NCI-H2196 (cell line): ENCODE measurements at regions not wholly inside any gene's neighbourhood (a gene's known extent, or its start where the extent isn't known, plus 50 kb on each side); places are given as distances from the start of the nearest gene placed in this dataset.
"Not testable (repeated sequence)": the region's sequence is repeated elsewhere in the genome, so short reads cannot be mapped to it uniquely, and the experiment has no call there.

Source experiments
- DNase-seq: peaks from one replicate; lab custom pipeline; 2025; ENCODE audit not compliant: unreplicated experiment; lab: John Stamatoyannopoulos, UW

- no peak for DNase-seq
Measured at GRCh38 chr2:153420394-153420793, 58.2 kb downstream of the RPRM start.

- DNase-seq = no peak
Measured at GRCh38 chr2:153417077-153417476, 61.5 kb downstream of the RPRM start.

DNA sequence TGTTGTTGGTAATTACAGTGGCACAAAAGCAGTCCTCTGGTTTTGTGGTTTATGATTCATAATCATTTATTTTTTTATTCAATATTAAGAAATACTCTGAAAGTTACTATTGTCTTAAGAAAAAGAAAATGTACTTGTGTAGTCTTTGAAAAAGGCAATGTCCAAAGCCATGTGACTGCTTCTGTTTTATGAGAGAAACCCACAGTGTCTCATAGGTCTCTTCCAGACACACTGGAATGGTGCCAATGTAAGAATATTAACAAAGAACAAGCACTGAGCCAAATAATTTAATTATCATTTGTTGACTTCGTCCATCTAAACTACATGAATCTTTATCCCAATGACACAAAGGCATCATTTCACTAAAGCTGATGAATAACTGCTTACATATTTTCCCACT is 62.5 kb downstream of the RPRM start:
- no peak for DNase-seq

GRCh38 chr2:153408710-153409385 is 69.7 kb downstream of the RPRM start:
- DNase-seq = no peak

GRCh38 chr2:153405196-153405595 is 73.4 kb downstream of the RPRM start:
- DNase-seq = no peak

DNA sequence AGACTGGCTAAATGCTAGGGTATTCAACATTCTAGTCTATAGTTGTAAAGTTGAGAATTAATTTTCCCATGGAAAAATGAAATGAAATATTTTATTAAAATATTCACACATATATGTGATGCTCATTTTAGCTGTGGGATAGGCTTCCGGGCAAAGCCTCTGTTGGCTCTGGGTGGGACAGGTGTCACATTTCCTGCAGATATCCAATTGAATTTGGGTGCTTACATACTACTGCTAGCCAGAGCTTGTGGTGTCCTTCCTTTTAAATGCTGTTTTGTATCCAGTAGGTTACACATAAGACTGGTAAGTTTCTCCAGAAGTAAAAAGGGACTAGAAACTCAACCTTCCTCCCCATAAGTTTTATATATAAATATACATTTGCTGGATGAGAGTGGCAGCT is 73.8 kb downstream of the RPRM start:
- DNase-seq = no peak

- DNase-seq = no peak
Measured at GRCh38 chr2:153403940-153404339, 74.6 kb downstream of the RPRM start.

- not testable (repeated sequence) for DNase-seq
Measured at GRCh38 chr2:153403352-153403751, 75.2 kb downstream of the RPRM start.

- no peak for DNase-seq
Measured at GRCh38 chr2:153394686-153395085, 83.9 kb downstream of the RPRM start.

GRCh38 chr2:153394247-153394646 is 84.3 kb downstream of the RPRM start:
- no peak for DNase-seq

DNA sequence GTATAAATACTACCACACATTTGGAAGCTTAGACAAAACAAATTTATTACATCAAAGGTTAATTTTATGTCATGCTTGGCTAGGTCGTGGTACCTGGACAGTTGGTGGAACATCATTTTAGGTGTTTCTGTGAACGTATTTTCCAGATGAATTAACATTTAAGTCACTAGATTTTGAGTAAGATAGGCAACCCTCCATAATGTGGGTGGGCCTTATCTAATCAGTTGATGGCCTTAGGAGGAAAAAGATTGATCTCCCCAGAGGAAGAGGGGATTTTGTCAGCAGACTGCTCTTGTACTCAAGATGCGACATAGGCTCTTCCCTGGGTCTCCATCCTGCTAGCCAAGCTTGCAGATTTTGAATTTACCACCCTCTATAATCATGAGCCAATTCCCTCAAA is 85.0 kb downstream of the RPRM start:
- no peak for DNase-seq

GRCh38 chr2:153391131-153391530 is 87.4 kb downstream of the RPRM start:
- no peak for DNase-seq

DNA sequence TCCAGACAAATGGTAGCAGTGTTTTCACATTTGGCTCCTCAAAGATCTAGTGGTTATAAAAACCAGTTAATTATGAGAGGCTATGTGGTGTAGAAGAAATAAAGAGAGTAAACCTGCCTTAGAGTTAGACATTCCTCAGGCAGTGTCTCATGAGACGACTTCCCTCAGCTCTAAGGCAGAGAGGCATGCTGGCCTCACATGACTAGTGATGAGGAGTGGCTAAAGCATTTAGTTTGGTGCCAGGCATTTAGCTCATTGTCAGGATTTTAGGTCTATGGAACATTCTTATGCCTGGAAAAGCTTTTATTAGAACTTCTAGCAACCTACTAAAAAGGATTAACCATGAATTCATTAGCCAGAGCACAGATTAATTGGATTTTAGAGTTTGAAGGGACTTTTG is 90.3 kb downstream of the RPRM start:
- DNase-seq = no peak

DNA sequence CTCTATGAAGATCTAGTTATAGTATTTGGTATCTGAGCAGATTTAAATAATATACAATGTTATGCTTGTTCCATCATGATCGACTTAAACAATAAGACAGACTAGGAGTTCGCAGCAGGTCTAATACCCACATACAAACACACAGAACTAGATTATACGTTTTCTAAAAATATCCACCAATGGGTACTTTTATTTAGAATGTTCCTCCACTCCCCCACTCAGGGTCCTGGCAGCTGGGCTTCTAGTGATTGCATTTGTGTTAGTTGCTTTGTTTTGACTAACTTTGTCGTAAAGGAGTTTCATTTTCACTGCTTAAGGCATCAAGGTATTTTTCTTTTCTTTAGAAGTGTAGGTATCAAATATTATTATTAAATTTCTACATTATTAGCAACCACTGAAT is 91.4 kb downstream of the RPRM start:
- DNase-seq = no peak

DNA sequence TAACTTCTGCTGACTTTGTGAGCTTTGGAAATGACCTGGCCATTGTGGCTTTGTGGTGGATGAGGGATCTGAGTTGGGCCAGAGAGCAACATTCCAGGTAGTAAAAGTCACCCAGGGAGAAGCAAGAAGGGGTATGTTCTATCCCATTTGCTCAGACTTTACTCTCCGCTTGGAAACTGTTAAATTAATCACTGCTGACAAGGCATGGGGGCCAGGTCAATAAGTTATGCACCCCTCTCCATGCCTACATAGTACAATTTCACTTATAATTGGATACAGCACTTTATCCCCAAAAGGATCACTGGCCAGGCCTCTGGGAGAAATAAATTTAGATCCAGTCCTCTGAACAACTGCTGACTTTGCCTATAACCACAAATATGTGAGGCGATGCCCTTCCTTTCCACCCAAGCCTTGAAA is 92.1 kb downstream of the RPRM start:
- DNase-seq = no peak

- no peak for DNase-seq
Measured at GRCh38 chr2:153373510-153374279, 104.9 kb downstream of the RPRM start.

- no peak for DNase-seq
Measured at GRCh38 chr2:153360239-153360638, 118.3 kb downstream of the RPRM start.

GRCh38 chr2:153354377-153354776 is 124.2 kb downstream of the RPRM start:
- no peak for DNase-seq

- no peak for DNase-seq
Measured at GRCh38 chr2:153349603-153350002, 129.0 kb downstream of the RPRM start.

DNA sequence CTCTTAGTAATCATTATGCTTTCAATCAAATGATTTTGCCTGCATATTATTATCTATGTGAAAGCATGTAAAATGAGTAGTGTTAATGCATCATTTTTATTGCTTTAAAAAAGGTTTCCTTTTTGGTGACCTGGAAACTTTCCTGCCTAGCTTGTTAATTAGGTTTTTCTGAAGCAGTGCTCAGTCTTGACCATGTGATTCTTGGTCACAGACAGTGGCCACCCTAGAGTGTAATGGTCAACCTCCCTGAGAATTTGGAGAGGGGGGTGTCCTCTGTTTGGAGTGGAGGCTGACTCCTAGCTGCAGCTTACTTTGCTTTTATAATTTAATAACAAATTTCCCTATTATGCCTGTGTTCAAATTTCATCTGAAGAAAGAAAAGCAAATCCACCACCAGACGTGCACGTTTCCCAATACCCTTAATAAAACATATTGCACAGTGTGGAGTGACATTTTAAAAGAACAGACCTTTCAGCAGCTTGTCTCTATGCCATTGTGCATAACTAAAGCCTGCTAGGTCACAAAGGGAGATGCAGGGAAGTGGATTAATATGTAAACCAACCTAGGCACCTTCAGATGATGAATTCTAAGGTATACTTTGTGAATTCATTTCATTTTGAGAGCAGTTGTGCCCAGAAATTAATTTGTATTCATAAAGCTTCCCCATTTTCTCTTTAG is 130.6 kb downstream of the RPRM start:
- no peak for DNase-seq

DNA sequence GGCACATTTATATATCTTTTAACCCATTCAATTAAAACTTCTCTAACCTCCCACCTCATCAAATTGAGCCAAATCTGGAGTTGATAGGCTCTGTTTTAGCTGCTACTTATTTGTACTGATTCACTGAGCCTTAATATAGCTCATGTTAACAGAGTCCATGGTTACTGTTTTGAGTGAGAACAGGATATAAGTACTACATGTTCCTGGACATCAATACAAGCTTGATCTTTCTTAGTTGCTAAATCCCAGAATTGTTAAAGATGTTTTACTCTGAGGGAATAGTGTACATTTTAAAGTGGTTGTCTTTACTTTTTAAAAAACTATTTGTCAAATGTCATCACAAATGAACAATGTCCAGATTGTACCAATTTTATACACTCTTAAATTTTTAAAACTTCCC is 157.7 kb downstream of the RPRM start:
- DNase-seq = no peak

DNA sequence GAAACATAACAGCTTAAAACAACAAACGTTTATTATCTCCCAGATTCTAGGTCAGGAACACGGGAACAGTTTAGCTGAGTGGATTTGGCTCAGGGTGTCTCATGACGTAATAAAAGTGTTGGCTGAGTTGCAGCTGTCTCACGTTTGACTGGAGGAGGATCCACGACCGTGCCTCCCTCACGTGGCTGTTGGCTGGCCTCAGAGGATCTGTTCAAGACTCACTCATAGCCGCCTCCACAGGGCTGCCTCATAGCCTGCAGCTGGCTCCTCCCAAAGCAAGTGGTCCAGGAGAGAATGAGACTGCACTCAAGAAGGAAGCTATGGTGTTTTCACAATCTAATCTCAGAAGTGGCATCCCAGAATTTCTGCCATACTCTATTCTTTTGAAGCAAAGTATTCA is 167.1 kb downstream of the RPRM start:
- no peak for DNase-seq
